GM21360 (cell line): ENCODE measurements at regions not wholly inside any gene's neighbourhood (a gene's known extent, or its start where the extent isn't known, plus 50 kb on each side); places are given as distances from the start of the nearest gene placed in this dataset.

Experiments used
- ATAC-seq: cut with Tn5 transposase; IDR thresholded peaks from one replicate; pipeline ENCODE4 v1.9.1; 2021; ENCODE audit warnings: mild to moderate bottlenecking, moderate library complexity; ENCODE audit not compliant: unreplicated experiment

GRCh38 chr1:95957748-95958147 lies 723.7 kb downstream of the RWDD3 start:
- ATAC-seq: no peak

GRCh38 chr1:95966866-95967265 lies 732.9 kb downstream of the RWDD3 start:
- ATAC-seq: no peak

GRCh38 chr1:95974586-95974985 lies 740.6 kb downstream of the RWDD3 start:
- no peak for ATAC-seq

- ATAC-seq: no peak
These were observed 738.9 kb upstream of the PTBP2 start for GRCh38 chr1:95982711-95983110.

- ATAC-seq: no peak
These were observed 737.8 kb upstream of the PTBP2 start for GRCh38 chr1:95983831-95984230.

GRCh38 chr1:95984798-95985374 lies 736.7 kb upstream of the PTBP2 start:
- no peak for ATAC-seq

GRCh38 chr1:95990033-95990432 lies 731.6 kb upstream of the PTBP2 start:
- ATAC-seq: no peak

- no peak for ATAC-seq
These were observed 729.6 kb upstream of the PTBP2 start for GRCh38 chr1:95991787-95992520.

GRCh38 chr1:95994643-95995042 lies 726.9 kb upstream of the PTBP2 start:
- no peak for ATAC-seq

GRCh38 chr1:96002201-96002600 lies 719.4 kb upstream of the PTBP2 start:
- ATAC-seq: no peak

- no peak for ATAC-seq
These were observed 718.3 kb upstream of the PTBP2 start for GRCh38 chr1:96002969-96003964.

- ATAC-seq: no peak
These were observed 711.7 kb upstream of the PTBP2 start for GRCh38 chr1:96009831-96010434.

- ATAC-seq: no peak
These were observed 710.0 kb upstream of the PTBP2 start for GRCh38 chr1:96011606-96012005.

- no peak for ATAC-seq
These were observed 705.4 kb upstream of the PTBP2 start for GRCh38 chr1:96016219-96016618.

- no peak for ATAC-seq
These were observed 701.2 kb upstream of the PTBP2 start for GRCh38 chr1:96020378-96020777.

- no peak for ATAC-seq
These were observed 696.5 kb upstream of the PTBP2 start for GRCh38 chr1:96025062-96025461.

GRCh38 chr1:96028071-96028470 lies 693.5 kb upstream of the PTBP2 start:
- ATAC-seq: no peak

- no peak for ATAC-seq
These were observed 691.3 kb upstream of the PTBP2 start for GRCh38 chr1:96030312-96030711.

- no peak for ATAC-seq
These were observed 687.6 kb upstream of the PTBP2 start for GRCh38 chr1:96034006-96034405.

GRCh38 chr1:96036763-96037162 lies 684.8 kb upstream of the PTBP2 start:
- no peak for ATAC-seq

- ATAC-seq: no peak
These were observed 682.9 kb upstream of the PTBP2 start for GRCh38 chr1:96038636-96039035.
